K562 (cell line): ENCODE measurements at regions not wholly inside any gene's neighbourhood (a gene's known extent, or its start where the extent isn't known, plus 50 kb on each side); places are given as distances from the start of the nearest gene placed in this dataset.

ENCODE experiments used
- HDAC1 ChIP-seq, 2 experiments: fragments of 450-650 bp; IDR thresholded peaks; 2 replicates each; pipeline ENCODE4 v1.6.1; 2016 to 2017; ENCODE audit warnings: inconsistent platforms in 1 of 2, mild to moderate bottlenecking in 1 of 2, moderate library complexity in 1 of 2
- HINFP ChIP-seq: fragments of 450-650 bp; conservative IDR thresholded peaks from 2 replicates; pipeline ENCODE4 v1.6.1; 2016; ENCODE audit warnings: missing genetic modification characterization, low read depth, mild to moderate bottlenecking, control low read depth, missing compliant biosample characterization
- MEIS2 ChIP-seq: fragments of 450-650 bp; IDR thresholded peaks from 2 replicates; pipeline ENCODE4 v1.6.1; 2014; ENCODE audit warnings: mild to moderate bottlenecking; ENCODE audit not compliant: partially characterized antibody
- OTX1 ChIP-seq: fragments of 450-650 bp; formaldehyde crosslinking; IDR thresholded peaks from 2 replicates; pipeline ENCODE4 v1.4.0; 2022; ENCODE audit warnings: mild to moderate bottlenecking
- SREBF2 ChIP-seq: sonication (generic); formaldehyde crosslinking; IDR thresholded peaks from 2 replicates; pipeline ENCODE4 v1.4.0; 2020; ENCODE audit warnings: mild to moderate bottlenecking, missing genetic modification reagents
- SRSF9 ChIP-seq: fragments of 200-400 bp; formaldehyde crosslinking; IDR thresholded peaks from 2 replicates; pipeline ENCODE4 v1.6.1; 2017; ENCODE audit warnings: low read depth, low read length, borderline replicate concordance
- SUPT5H ChIP-seq: fragments of 450-650 bp; IDR thresholded peaks from 2 replicates; pipeline ENCODE4 v1.6.1; 2016
- ZFP1 ChIP-seq: fragments of 450-650 bp; formaldehyde crosslinking; IDR thresholded peaks from 2 replicates; pipeline ENCODE4 v1.4.0; 2020; ENCODE audit warnings: mild to moderate bottlenecking, mixed read lengths
- ZNF23 ChIP-seq: fragments of 250-450 bp; sonication (Bioruptor Pico); IDR thresholded peaks from 2 replicates; pipeline ENCODE4 v1.4.0; 2020; ENCODE audit warnings: mild to moderate bottlenecking
- ZNF311 ChIP-seq: fragments of 250-450 bp; sonication (Bioruptor Pico); IDR thresholded peaks from 2 replicates; pipeline ENCODE4 v1.4.0; 2020; ENCODE audit warnings: mild to moderate bottlenecking, moderate library complexity
- ZNF384 ChIP-seq: IDR thresholded peaks from 2 replicates; pipeline ENCODE4 v1.6.1; 2012; ENCODE audit warnings: low read depth, low read length, improper control_type of control experiment
- ZNF609 ChIP-seq: sonication (generic); formaldehyde crosslinking; IDR thresholded peaks from 2 replicates; pipeline ENCODE4 v1.8.1; 2023; ENCODE audit warnings: missing genetic modification reagents, mild to moderate bottlenecking, borderline replicate concordance
- ZNF639 ChIP-seq, 2 experiments: fragments of 200-800 bp in 1 of 2; sonication (Bioruptor generic) in 1 of 2; sonication (generic) in 1 of 2; formaldehyde crosslinking in 1 of 2; IDR thresholded peaks in 1 of 2; conservative IDR thresholded peaks in 1 of 2; 2 replicates each; pipeline versions ENCODE4 v1.5.0 to v1.6.1; 2016 to 2020; ENCODE audit warnings: missing compliant biosample characterization in 1 of 2, missing genetic modification characterization in 1 of 2, missing genetic modification reagents in 1 of 2
- ZNF707 ChIP-seq: fragments of 250-450 bp; sonication (Bioruptor Pico); conservative IDR thresholded peaks from 2 replicates; pipeline ENCODE4 v1.8.0; 2022; ENCODE audit warnings: inconsistent platforms, mild to moderate bottlenecking, moderate library complexity
- ZNF717 ChIP-seq: fragments of 250-450 bp; sonication (Bioruptor Pico); IDR thresholded peaks from 2 replicates; pipeline ENCODE4 v1.5.0; 2021
- ZNF766 ChIP-seq: fragments of 200-800 bp; sonication (Bioruptor generic); conservative IDR thresholded peaks from 2 replicates; pipeline ENCODE4 v1.6.1; 2016; ENCODE audit warnings: missing genetic modification characterization, missing compliant biosample characterization

GRCh38 chr5:103981592-103981991 lies 419.0 kb upstream of the NUDT12 start (continued):
- no peak for TF ChIP-seq ZNF609 (CRISPR knock-in tag)
- no peak for TF ChIP-seq MEIS2
- TF ChIP-seq ZNF707 (CRISPR knock-in tag), result no peak
- TF ChIP-seq SRSF9, result no peak
- TF ChIP-seq ZNF23, result no peak
- TF ChIP-seq ZNF639 (CRISPR knock-in tag; conservative IDR thresholded peaks at IDR 0.05 in 1 of 2, IDR thresholded peaks at IDR 0.05 in 1 of 2), result no peak
- no peak for TF ChIP-seq HDAC1 (IDR thresholded peaks at IDR 0.05)
- TF ChIP-seq ZFP1, result no peak
- TF ChIP-seq OTX1 (CRISPR knock-in tag), result no peak
- TF ChIP-seq SREBF2 (CRISPR knock-in tag), result no peak
- TF ChIP-seq ZNF766 (CRISPR knock-in tag), result no peak
- no peak for TF ChIP-seq ZNF311 (CRISPR knock-in tag)
- no peak for TF ChIP-seq SUPT5H
- no peak for TF ChIP-seq ZNF384
- no peak for TF ChIP-seq ZNF717 (CRISPR knock-in tag)
- TF ChIP-seq HINFP (tag), result no peak
- TF ChIP-seq, all 486 proteins: peak for 4
